Caco-2 (cell line): ENCODE measurements at regions not wholly inside any gene's neighbourhood (a gene's known extent, or its start where the extent isn't known, plus 50 kb on each side); places are given as distances from the start of the nearest gene placed in this dataset.
A peak's percentile ranks its signal among the peaks of the same experiment; 100 is the strongest.
"Not testable (repeated sequence)": the region's sequence is repeated elsewhere in the genome, so short reads cannot be mapped to it uniquely, and the experiment has no call there.

ENCODE experiments used
- BruUV-seq: library from RNA; stranded (reverse); fragments of 400-500 nt; replicated peaks from 2 replicates; lab custom pipeline; 2021; lab: Mats Ljungman, UMichigan
- CTCF ChIA-PET: fragments of 300-600 bp; sonication (Branson Sonifier 250); formaldehyde crosslinking; loops from one replicate; lab custom pipeline; 2022; ENCODE audit warnings: antibody characterized with exemption; lab: Charles Lee
- POLR2A ChIA-PET: fragments of 300-600 bp; sonication (Branson Sonifier 250); formaldehyde crosslinking; loops from one replicate; lab custom pipeline; 2022; ENCODE audit warnings: antibody characterized with exemption; lab: Charles Lee
- DNase-seq, 2 experiments: peaks; one replicate each; pipeline versions ENCODE4 v3.0.0 to v3.0.0-alpha.2; 2020 to 2022
- H3K27me3 ChIP-seq: replicated peaks from 2 replicates; pipeline ENCODE4 v1.6.0; 2011; ENCODE audit warnings: low read length; ENCODE audit not compliant: control insufficient read depth, insufficient read depth
- H3K36me3 ChIP-seq: 2 replicates; pipeline ENCODE4 v1.5.1; 2011; ENCODE audit warnings: low read length; ENCODE audit not compliant: control insufficient read depth, insufficient read depth
- H3K4me1 ChIP-seq: fragments of 250-450 bp; sonication (Bioruptor Pico); 2 replicates; pipeline ENCODE4 v1.5.1; 2020; ENCODE audit warnings: mild to moderate bottlenecking
- H3K4me3 ChIP-seq: 2 replicates; pipeline ENCODE4 v1.5.1; 2011; ENCODE audit warnings: low read depth, mild to moderate bottlenecking, control low read depth, low read length
- H3K9me3 ChIP-seq: fragments of 250-450 bp; sonication (Bioruptor Pico); 2 replicates; pipeline ENCODE4 v1.5.1; 2020; ENCODE audit warnings: mild to moderate bottlenecking, moderate library complexity
- H3K27ac Mint-ChIP-seq: one replicate; pipeline ENCODE4 v1.8.0; 2022; ENCODE audit warnings: mixed read lengths; ENCODE audit not compliant: unreplicated experiment
- H3K27me3 Mint-ChIP-seq: one replicate; pipeline ENCODE4 v1.8.0; 2022; ENCODE audit warnings: mixed read lengths; ENCODE audit not compliant: insufficient read depth, unreplicated experiment
- H3K36me3 Mint-ChIP-seq: one replicate; pipeline ENCODE4 v1.8.0; 2022; ENCODE audit warnings: mild to moderate bottlenecking, mixed read lengths; ENCODE audit not compliant: insufficient read depth, unreplicated experiment
- H3K4me1 Mint-ChIP-seq: one replicate; pipeline ENCODE4 v1.8.0; 2022; ENCODE audit warnings: low read depth, mixed read lengths; ENCODE audit not compliant: unreplicated experiment
- H3K4me3 Mint-ChIP-seq: one replicate; pipeline ENCODE4 v1.8.0; 2022; ENCODE audit warnings: mild to moderate bottlenecking, moderate library complexity, mixed read lengths; ENCODE audit not compliant: unreplicated experiment
- H3K9me3 Mint-ChIP-seq: one replicate; pipeline ENCODE4 v1.8.0; 2022; ENCODE audit warnings: mixed read lengths; ENCODE audit not compliant: unreplicated experiment
- intact Hi-C: fragments of 100-400 bp; cut with micrococcal nuclease; formaldehyde crosslinking; loops from one replicate; pipeline ENCODE4 v1.10.0; 2022; ENCODE audit not compliant: unreplicated experiment
- TF ChIP-seq, protein P1 (sequence below), 2 experiments: fragments of 200-600 bp in 1 of 2; IDR thresholded peaks; 1 replicate in 1 of 2; 2 replicates in 1 of 2; pipeline versions ENCODE4 v1.5.1 to v1.8.0; 2011 to 2022; ENCODE audit warnings: antibody characterized with exemption in 1 of 2, control low read depth in 1 of 2, inconsistent platforms in 1 of 2, low read depth in 1 of 2, low read length in 1 of 2, mild to moderate bottlenecking in 1 of 2, moderate library complexity in 1 of 2; ENCODE audit not compliant: insufficient read depth in 1 of 2, severe bottlenecking in 1 of 2, unreplicated experiment in 1 of 2

DNA sequence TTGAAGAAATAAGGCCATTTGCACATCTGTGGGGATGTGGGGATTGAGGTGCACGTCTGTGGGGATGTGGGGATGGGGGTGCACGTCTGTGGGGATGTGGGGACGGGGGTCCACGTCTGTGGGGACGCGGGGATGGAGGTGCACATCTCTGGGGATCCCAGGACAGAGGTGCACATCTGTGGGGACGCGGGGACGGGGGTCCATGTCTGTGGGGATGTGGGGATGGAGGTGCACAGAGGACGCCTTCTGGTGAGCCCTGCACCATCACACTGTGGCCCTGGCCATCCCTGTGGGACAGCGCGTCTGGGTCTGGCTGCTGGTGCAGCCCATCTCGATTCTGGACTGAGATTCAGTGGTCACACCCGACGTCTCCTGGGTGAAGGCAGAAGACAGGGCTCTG lies 161.4 kb downstream of the LAT start:
- Mint-ChIP-seq H3K27ac (no peak overlapping the region), H3K36me3 (no peaks in the 10 kb centered on the region), H3K27me3 (no peaks in the 10 kb centered on the region), H3K4me3 (no peak overlapping the region), H3K9me3 (no peaks in the 10 kb centered on the region), H3K4me1 (no peaks in the 10 kb centered on the region)
- no peaks in the 10 kb centered on the region for H3K4me1 ChIP-seq
- ChIA-PET CTCF (no interaction called here), POLR2A (no interaction called here)
- no TSS peak for BruUV-seq
- H3K36me3 ChIP-seq: no peaks in the 10 kb centered on the region
- H3K27me3 ChIP-seq: no peaks in the 10 kb centered on the region
- TF ChIP-seq, protein P1, sequence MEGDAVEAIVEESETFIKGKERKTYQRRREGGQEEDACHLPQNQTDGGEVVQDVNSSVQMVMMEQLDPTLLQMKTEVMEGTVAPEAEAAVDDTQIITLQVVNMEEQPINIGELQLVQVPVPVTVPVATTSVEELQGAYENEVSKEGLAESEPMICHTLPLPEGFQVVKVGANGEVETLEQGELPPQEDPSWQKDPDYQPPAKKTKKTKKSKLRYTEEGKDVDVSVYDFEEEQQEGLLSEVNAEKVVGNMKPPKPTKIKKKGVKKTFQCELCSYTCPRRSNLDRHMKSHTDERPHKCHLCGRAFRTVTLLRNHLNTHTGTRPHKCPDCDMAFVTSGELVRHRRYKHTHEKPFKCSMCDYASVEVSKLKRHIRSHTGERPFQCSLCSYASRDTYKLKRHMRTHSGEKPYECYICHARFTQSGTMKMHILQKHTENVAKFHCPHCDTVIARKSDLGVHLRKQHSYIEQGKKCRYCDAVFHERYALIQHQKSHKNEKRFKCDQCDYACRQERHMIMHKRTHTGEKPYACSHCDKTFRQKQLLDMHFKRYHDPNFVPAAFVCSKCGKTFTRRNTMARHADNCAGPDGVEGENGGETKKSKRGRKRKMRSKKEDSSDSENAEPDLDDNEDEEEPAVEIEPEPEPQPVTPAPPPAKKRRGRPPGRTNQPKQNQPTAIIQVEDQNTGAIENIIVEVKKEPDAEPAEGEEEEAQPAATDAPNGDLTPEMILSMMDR (IDR thresholded peaks at IDR 0.05; ENCODE audit: insufficient read depth in 1 of 2, low read depth in 1 of 2, low read length in 1 of 2, severe bottlenecking in 1 of 2, unreplicated experiment in 1 of 2): no peak
- no peaks in the 10 kb centered on the region for H3K9me3 ChIP-seq
- H3K4me3 ChIP-seq: no peak overlapping the region
- no peak for DNase-seq
- intact Hi-C loops: no loop called here

DNA sequence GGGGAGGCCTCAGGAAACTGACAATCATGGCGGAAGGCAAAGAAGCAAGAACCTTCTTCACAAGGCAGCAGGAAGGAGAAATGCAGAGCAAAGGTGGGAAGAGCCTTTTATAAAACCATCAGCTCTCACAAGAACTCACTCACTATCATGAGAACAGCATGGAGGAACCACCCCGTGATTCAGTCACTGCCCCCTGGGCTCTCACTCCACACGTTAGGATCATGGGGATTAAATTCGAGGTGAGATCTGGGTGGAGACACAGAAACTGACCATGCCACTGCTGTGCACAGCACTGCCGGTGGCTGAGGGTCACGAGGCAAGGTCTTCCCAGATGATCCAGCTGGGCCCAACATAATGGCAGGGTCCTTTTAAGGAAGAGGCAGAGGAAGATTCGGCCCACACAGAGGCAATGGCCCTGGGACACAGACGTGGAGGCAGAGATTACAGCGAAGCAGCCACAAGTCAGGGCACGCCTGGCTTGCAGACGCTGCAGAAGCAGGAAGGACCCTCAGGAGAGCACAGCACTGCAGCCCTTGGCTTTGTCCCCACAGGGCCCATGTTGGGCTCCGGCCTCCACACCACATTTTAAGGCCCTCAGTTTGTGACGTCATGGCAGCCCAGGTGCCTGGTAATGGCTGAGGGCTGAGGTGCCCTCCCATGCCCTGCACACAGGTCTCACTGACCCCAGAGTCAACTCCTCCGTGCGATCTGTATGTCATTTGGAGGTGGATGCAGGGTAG lies 160.8 kb downstream of the LAT start:
- BruUV-seq, H3K36me3 Mint-ChIP-seq, H3K4me3 Mint-ChIP-seq, H3K4me3 ChIP-seq, H3K9me3 Mint-ChIP-seq, CTCF ChIA-PET, H3K4me1 Mint-ChIP-seq, H3K9me3 ChIP-seq, POLR2A ChIA-PET, intact Hi-C loops, H3K36me3 ChIP-seq, H3K27me3 Mint-ChIP-seq, DNase-seq, H3K27me3 ChIP-seq, H3K4me1 ChIP-seq, H3K27ac Mint-ChIP-seq: not testable (repeated sequence)

DNA sequence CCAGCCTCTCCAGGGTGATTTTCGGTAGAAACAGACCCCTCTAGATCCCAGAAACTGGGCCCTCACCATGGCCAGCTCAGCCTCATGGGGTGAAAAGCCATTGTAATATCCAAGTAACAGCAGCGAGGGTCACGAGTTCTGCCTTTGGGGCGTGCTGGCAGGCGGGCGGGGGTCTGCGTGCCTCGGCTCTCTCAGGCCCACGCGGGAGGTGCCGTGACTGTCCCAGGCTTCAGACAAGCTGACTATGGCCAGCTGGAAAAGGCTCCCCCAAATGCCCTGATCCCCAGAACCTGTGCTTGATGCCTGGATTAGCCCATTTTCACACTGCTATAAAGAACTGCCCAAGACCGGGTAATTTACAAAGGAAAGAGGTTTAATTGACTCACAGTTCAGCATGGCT lies 160.2 kb downstream of the LAT start:
- H3K4me1 ChIP-seq, H3K4me1 Mint-ChIP-seq, BruUV-seq, H3K27me3 ChIP-seq, H3K4me3 Mint-ChIP-seq, H3K9me3 Mint-ChIP-seq, H3K36me3 Mint-ChIP-seq, H3K9me3 ChIP-seq, intact Hi-C loops, CTCF ChIA-PET, H3K27ac Mint-ChIP-seq, DNase-seq, POLR2A ChIA-PET, H3K36me3 ChIP-seq, H3K27me3 Mint-ChIP-seq, H3K4me3 ChIP-seq: not testable (repeated sequence)

DNA sequence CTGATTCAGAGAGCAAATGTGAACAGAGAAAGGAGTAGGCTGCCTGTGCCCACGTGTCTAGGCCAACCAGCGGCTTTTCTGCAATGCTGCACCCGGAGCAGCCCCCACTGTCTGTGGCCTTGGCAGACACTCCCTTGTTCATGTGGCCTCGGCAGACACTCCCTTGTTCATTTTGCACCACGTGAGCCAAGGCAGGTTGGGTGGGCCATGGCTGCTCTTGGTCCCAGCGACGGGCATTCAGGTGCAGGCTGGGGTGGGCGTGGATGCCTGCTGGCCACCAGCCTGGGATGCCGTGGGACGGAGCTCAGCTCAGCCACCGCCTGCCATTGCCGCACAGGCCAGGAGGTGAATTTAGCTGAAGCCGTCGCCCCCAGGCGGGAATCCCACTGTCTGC lies 159.8 kb downstream of the LAT start:
- DNase-seq, H3K36me3 Mint-ChIP-seq, H3K27me3 ChIP-seq, H3K9me3 ChIP-seq, BruUV-seq, H3K27me3 Mint-ChIP-seq, H3K4me1 Mint-ChIP-seq, intact Hi-C loops, H3K4me1 ChIP-seq, POLR2A ChIA-PET, H3K4me3 Mint-ChIP-seq, H3K36me3 ChIP-seq, H3K27ac Mint-ChIP-seq, H3K4me3 ChIP-seq, CTCF ChIA-PET, H3K9me3 Mint-ChIP-seq: not testable (repeated sequence)

DNA sequence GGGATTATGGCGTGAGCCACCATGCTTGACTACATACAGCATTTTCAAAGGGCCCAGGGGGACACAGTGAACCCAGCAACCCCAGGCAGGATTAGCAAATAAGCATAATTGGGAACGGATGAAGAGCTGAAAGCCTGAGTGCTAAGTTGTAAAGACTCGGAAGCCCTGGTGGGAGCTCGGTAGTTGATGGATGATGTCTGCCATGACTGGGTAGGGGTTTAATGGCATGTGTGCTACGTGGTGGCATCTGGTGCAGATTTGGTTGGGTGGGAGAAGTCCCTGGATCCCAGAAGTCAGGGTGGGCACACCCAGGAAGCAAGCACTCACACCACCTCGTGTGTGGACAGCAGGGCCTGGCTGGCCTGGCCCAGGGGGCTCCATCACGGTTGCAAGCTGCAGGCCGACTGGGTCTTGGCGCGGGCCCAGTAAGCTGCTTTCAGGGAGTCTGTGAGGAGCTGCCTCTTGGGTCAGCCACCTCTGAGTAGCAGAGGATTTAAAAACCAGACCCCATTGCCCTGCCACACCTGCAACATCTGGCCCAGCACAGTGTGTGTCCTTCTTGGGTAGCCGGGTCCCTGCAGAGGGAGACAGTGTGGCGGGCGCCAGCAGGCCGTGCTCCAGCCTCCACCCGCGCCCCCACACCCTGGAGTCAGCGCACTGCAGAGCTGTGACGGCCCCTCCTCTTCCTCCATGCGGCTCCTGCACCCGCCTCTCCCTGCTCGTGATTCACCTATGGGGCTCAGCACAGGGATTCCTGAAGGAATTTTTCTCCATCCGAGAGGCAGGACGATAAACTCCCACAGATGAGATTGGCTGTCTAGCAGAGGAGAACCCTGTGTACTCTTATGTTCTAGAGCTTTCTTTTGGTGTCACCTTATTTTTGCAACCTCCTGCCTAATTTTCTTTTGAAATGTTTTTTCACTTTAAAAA lies 159.2 kb downstream of the LAT start:
- H3K27me3 ChIP-seq, H3K36me3 ChIP-seq, H3K27ac Mint-ChIP-seq, H3K4me3 ChIP-seq, POLR2A ChIA-PET, DNase-seq, H3K9me3 ChIP-seq, H3K36me3 Mint-ChIP-seq, CTCF ChIA-PET, H3K4me1 Mint-ChIP-seq, BruUV-seq, H3K9me3 Mint-ChIP-seq, H3K27me3 Mint-ChIP-seq, H3K4me1 ChIP-seq, H3K4me3 Mint-ChIP-seq, intact Hi-C loops: not testable (repeated sequence)

DNA sequence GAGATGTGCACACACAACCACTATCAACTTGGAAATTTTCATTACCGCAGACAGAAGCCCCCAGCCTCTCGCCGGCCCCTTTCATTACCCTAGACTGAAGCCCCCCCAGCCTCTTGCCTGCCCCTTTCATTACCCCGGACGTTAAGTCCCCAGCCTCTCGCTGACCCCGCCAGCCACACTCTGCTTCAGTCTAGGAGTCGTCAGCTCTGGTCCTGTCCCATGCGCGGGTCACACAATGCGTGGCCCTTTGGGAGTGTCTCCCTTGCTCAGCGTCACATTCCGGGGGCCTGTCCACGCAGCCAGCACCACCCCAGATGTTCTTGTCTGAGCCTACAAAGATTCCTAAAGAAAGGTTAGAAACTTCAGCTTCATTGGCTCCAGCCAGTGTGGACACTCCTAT lies 157.7 kb downstream of the LAT start:
- H3K4me1 ChIP-seq, H3K4me1 Mint-ChIP-seq, H3K27me3 Mint-ChIP-seq, H3K9me3 ChIP-seq, intact Hi-C loops, H3K27ac Mint-ChIP-seq, POLR2A ChIA-PET, H3K27me3 ChIP-seq, H3K36me3 ChIP-seq, BruUV-seq, H3K4me3 ChIP-seq, H3K4me3 Mint-ChIP-seq, CTCF ChIA-PET, H3K36me3 Mint-ChIP-seq, H3K9me3 Mint-ChIP-seq: not testable (repeated sequence)
- peak in 1 of 2 experiments; percentile 9 for DNase-seq
